Spleen (tissue), 11 donors: ENCODE measurements at regions not wholly inside any gene's neighbourhood (a gene's known extent, or its start where the extent isn't known, plus 50 kb on each side); places are given as distances from the start of the nearest gene placed in this dataset.

ENCODE experiments used
- DNase-seq: peaks from one replicate; pipeline ENCODE4 v3.0.0-alpha.2; 2020
- H3K27ac ChIP-seq, 8 donors: fragments of 200-600 bp; sonication (generic) in 7 of 8; 1 replicate in 4 of 8; 2 replicates in 4 of 8; pipeline versions ENCODE4 v1.5.0 to v1.8.0; 2016 to 2021; ENCODE audit warnings: inconsistent platforms in 4 of 8, mild to moderate bottlenecking in 4 of 8, moderate library complexity in 1 of 8
- H3K27me3 ChIP-seq, 7 donors: fragments of 200-600 bp; sonication (generic) in 6 of 7; replicated peaks in 1 of 7; 1 replicate in 4 of 7; 2 replicates in 3 of 7; pipeline versions ENCODE4 v1.5.0 to v1.8.0; 2016 to 2021; ENCODE audit warnings: inconsistent platforms in 3 of 7, mild to moderate bottlenecking in 1 of 7
- H3K36me3 ChIP-seq, 6 donors: fragments of 200-600 bp; sonication (generic) in 5 of 6; 1 replicate in 4 of 6; 2 replicates in 2 of 6; pipeline versions ENCODE4 v1.5.0 to v1.8.0; 2016 to 2021; ENCODE audit warnings: inconsistent platforms in 2 of 6
- H3K4me1 ChIP-seq, 6 donors: fragments of 200-600 bp; sonication (generic) in 5 of 6; 1 replicate in 3 of 6; 2 replicates in 3 of 6; pipeline versions ENCODE4 v1.5.0 to v1.8.0; 2016 to 2021; ENCODE audit warnings: inconsistent platforms in 3 of 6
- H3K4me3 ChIP-seq, 8 donors: fragments of 200-600 bp; sonication (generic) in 7 of 8; 1 replicate in 4 of 8; 2 replicates in 4 of 8; pipeline versions ENCODE4 v1.5.0 to v1.8.0; 2016 to 2021; ENCODE audit warnings: inconsistent platforms in 4 of 8, mild to moderate bottlenecking in 4 of 8, moderate library complexity in 2 of 8
- H3K9me3 ChIP-seq, 8 donors: fragments of 200-600 bp; sonication (generic) in 7 of 8; 1 replicate in 4 of 8; 2 replicates in 4 of 8; pipeline versions ENCODE4 v1.5.0 to v1.8.0; 2016 to 2021; ENCODE audit warnings: inconsistent platforms in 4 of 8
- POLR2A ChIP-seq, 3 donors: fragments of 450-650 bp; IDR thresholded peaks; one replicate each; pipeline ENCODE4 v1.5.1; 2017; ENCODE audit warnings: antibody characterized with exemption in 3 of 3, mild to moderate bottlenecking in 1 of 3
- POLR2AphosphoS5 ChIP-seq, 3 donors: sonication (generic); formaldehyde crosslinking; IDR thresholded peaks; one replicate each; pipeline ENCODE4 v1.5.1; 2017; ENCODE audit warnings: antibody characterized with exemption in 3 of 3
- WGBS, 5 donors: extraction: QIAGEN DNeasy Blood & Tissue Kit in 3 of 5; methylation state at CpG; one replicate each; pipeline versions ENCODE4 v1.1.5 to v1.1.7; 2013 to 2018; 5-methylcytosine and 5-hydroxymethylcytosine counted together
- intact Hi-C: fragments of 100-400 bp; cut with DNase I; formaldehyde crosslinking; loops from one replicate; pipeline ENCODE4 v1.15.0; 2023; ENCODE audit warnings: low total_unique reads
- TF ChIP-seq, protein P1 (sequence below), 11 experiments: fragments of 200-600 bp in 7 of 11; fragments of 450-650 bp in 4 of 11; sonication (generic) in 4 of 11; IDR thresholded peaks in 8 of 11; conservative IDR thresholded peaks in 3 of 11; 1 replicate in 7 of 11; 2 replicates in 4 of 11; pipeline versions ENCODE4 v1.4.0 to v1.8.0; 2016 to 2021; ENCODE audit warnings: antibody characterized with exemption in 11 of 11, inconsistent platforms in 4 of 11, mild to moderate bottlenecking in 1 of 11
- donor health status: healthy with polysubstance abuse.
- donor health status: DM: no; HTN: no; CAD: no; lungs with moderate emphysema.
- donor health status: DM: no; HTN: no; CAD: no.
- donor health status: Bipolar disorder and iron deficiency.
- donor health status: healthy.
- donor health status: DM: no; HTN: no; CAD: no.
- donor health status: DM: yes; HTN: yes; CAD: no.

- Histone ChIP-seq H3K27ac (no peak overlapping the region), H3K4me1 (no peaks in the 10 kb centered on the region), H3K36me3 (no peaks in the 10 kb centered on the region), H3K4me3 (no peak overlapping the region), H3K9me3 (peaks cover 0 to 35% (median 12%) of the 10 kb centered on the region in 8 donors), H3K27me3 (no peaks in the 10 kb centered on the region)
- DNase-seq, result no peak
- intact Hi-C loops, result no loop called here
- 86 to 93% (median 88%) methylated on average over 4 of the region's 4 CpGs for WGBS, 5 donors
- TF ChIP-seq, protein P1, sequence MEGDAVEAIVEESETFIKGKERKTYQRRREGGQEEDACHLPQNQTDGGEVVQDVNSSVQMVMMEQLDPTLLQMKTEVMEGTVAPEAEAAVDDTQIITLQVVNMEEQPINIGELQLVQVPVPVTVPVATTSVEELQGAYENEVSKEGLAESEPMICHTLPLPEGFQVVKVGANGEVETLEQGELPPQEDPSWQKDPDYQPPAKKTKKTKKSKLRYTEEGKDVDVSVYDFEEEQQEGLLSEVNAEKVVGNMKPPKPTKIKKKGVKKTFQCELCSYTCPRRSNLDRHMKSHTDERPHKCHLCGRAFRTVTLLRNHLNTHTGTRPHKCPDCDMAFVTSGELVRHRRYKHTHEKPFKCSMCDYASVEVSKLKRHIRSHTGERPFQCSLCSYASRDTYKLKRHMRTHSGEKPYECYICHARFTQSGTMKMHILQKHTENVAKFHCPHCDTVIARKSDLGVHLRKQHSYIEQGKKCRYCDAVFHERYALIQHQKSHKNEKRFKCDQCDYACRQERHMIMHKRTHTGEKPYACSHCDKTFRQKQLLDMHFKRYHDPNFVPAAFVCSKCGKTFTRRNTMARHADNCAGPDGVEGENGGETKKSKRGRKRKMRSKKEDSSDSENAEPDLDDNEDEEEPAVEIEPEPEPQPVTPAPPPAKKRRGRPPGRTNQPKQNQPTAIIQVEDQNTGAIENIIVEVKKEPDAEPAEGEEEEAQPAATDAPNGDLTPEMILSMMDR (IDR thresholded peaks at IDR 0.05 in 8 of 11, conservative IDR thresholded peaks at IDR 0.05 in 3 of 11), result no peak
Observed at GRCh38 chr9:80520231-80520630, 948.5 kb downstream of the TLE4 start.

DNA sequence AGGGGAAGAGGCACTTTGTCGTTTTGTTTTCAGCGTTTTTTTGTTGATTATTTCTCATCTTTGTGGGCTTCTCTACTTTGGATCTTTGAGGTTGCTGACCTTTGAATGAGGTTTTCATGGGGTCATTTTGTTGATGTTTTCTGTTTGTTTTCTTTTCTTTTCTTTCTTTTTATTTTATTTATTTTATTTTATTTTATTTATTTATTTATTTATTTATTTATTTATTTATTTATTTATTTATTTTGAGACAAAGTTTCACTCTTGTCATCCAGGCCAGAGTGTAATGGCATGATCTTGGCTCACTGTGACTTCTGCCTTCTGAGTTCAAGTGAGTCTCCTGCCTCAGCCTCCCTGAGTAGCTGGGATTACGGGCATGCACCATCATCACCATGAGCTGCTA, 946.7 kb downstream of the TLE4 start:
- 83 to 95% (median 86%) methylated on average over 3 of the region's 3 CpGs for WGBS, 5 donors
- H3K4me1 ChIP-seq, result no peaks in the 10 kb centered on the region
- intact Hi-C loops, result no loop called here
- no peaks in the 10 kb centered on the region for H3K36me3 ChIP-seq
- no peaks in the 10 kb centered on the region for H3K27me3 ChIP-seq
- peaks cover 0 to 23% (median 4%) of the 10 kb centered on the region in 8 donors for H3K9me3 ChIP-seq
- TF ChIP-seq POLR2AphosphoS5 (IDR thresholded peaks at IDR 0.05) (no peak), POLR2A (IDR thresholded peaks at IDR 0.05) (no peak)
- TF ChIP-seq, protein P1 (IDR thresholded peaks at IDR 0.05 in 8 of 11, conservative IDR thresholded peaks at IDR 0.05 in 3 of 11), result no peak
- no peak overlapping the region for H3K27ac ChIP-seq
- no peak overlapping the region for H3K4me3 ChIP-seq
- no peak for DNase-seq

- Histone ChIP-seq H3K4me3 (no peak overlapping the region), H3K27me3 (no peaks in the 10 kb centered on the region), H3K4me1 (no peaks in the 10 kb centered on the region), H3K27ac (no peak overlapping the region), H3K36me3 (no peaks in the 10 kb centered on the region), H3K9me3 (peaks cover 0 to 23% (median 4%) of the 10 kb centered on the region in 8 donors)
- no peak for DNase-seq
- WGBS, 5 donors, result 77 to 83% (median 79%) methylated on average over 3 of the region's 3 CpGs
- intact Hi-C loops, result no loop called here
- TF ChIP-seq, protein P1 (IDR thresholded peaks at IDR 0.05 in 8 of 11, conservative IDR thresholded peaks at IDR 0.05 in 3 of 11), result no peak
- TF ChIP-seq POLR2A (IDR thresholded peaks at IDR 0.05) (no peak), POLR2AphosphoS5 (IDR thresholded peaks at IDR 0.05) (no peak)
Observed at GRCh38 chr9:80516679-80517078, 944.9 kb downstream of the TLE4 start.

- Histone ChIP-seq H3K27ac (no peak overlapping the region), H3K4me3 (no peak overlapping the region), H3K4me1 (no peaks in the 10 kb centered on the region), H3K36me3 (no peaks in the 10 kb centered on the region), H3K9me3 (peaks cover 0 to 7% (median 0%) of the 10 kb centered on the region in 8 donors), H3K27me3 (no peaks in the 10 kb centered on the region)
- TF ChIP-seq POLR2A (IDR thresholded peaks at IDR 0.05), result no peak
- TF ChIP-seq, protein P1 (IDR thresholded peaks at IDR 0.05 in 8 of 11, conservative IDR thresholded peaks at IDR 0.05 in 3 of 11), result no peak
- no peak for TF ChIP-seq POLR2AphosphoS5 (IDR thresholded peaks at IDR 0.05)
- 63 to 79% (median 74%) methylated on average over 1 of the region's 1 CpG for WGBS, 5 donors
- intact Hi-C loops, result no loop called here
- no peak for DNase-seq
Observed at GRCh38 chr9:80509358-80509757, 937.6 kb downstream of the TLE4 start.
